ENCODE measurements at regions not wholly inside any gene's neighbourhood (a gene's known extent, or its start where the extent isn't known, plus 50 kb on each side); places are given as distances from the start of the nearest gene placed in this dataset.
A peak's percentile ranks its signal among the peaks of the same experiment; 100 is the strongest.

- Mint-ChIP-seq H3K4me3 (no peak overlapping the region), H3K27me3 (ENCODE audit: low read depth) (no peaks in the 10 kb centered on the region), H3K27ac (no peak overlapping the region), H3K36me3 (no peaks in the 10 kb centered on the region), H3K4me1 (peaks cover 13% of the 10 kb centered on the region), H3K9me3 (peaks cover 2% of the 10 kb centered on the region; the same call in 1 of the 2 replicates)
- no peak for ATAC-seq
- no peak for TF ChIP-seq ZNF512 (CRISPR knock-in tag; IDR thresholded peaks at IDR 0.05; ENCODE audit: borderline replicate concordance)
- ChIA-PET CTCF (interaction anchor here (1.8 to 3.3 kb wide), 5 partner anchors 10 to 293 kb away, joined by 7 to 83 read pairs (median 42); partner anchors contain the start of genes FAM98B and RASGRP1), POLR2A (no interaction called here)
- no peak for DNase-seq (ENCODE audit: low spot score)
Measured at GRCh38 chr15:38698254-38698653, 133.6 kb upstream of the RASGRP1 start.

GRCh38 chr15:38699633-38700230 lies 135.1 kb upstream of the RASGRP1 start:
- peaks cover 13% of the 10 kb centered on the region for H3K4me1 Mint-ChIP-seq
- no peaks in the 10 kb centered on the region for H3K36me3 Mint-ChIP-seq
- no peak overlapping the region for H3K27ac Mint-ChIP-seq
- TF ChIP-seq TCF7 (CRISPR knock-in tag; IDR thresholded peaks at IDR 0.05; ENCODE audit: low read depth) (no peak), CTCF (IDR thresholded peaks at IDR 0.05) (peak; percentile 60)
- ChIA-PET POLR2A (interaction anchor here (0.7 kb wide), 1 partner anchor 12 kb away, joined by 4 read pairs; no protein-coding TSS in a partner anchor), CTCF (interaction anchor here (0.5 to 3.3 kb wide), 78 partner anchors 8 to 1823 kb away, joined by 3 to 83 read pairs (median 4); partner anchors contain the start of genes FAM98B and RASGRP1)
- peaks cover 2% of the 10 kb centered on the region; the same call in 1 of the 2 replicates for H3K9me3 Mint-ChIP-seq
- DNase-seq (ENCODE audit: low spot score) (peak; percentile 67), ATAC-seq (peak; percentile 68)
- H3K4me3 Mint-ChIP-seq, result no peak overlapping the region
- no peaks in the 10 kb centered on the region for H3K27me3 Mint-ChIP-seq (ENCODE audit: low read depth)

- peaks cover 25% of the 10 kb centered on the region for H3K4me1 Mint-ChIP-seq
- no peak for ATAC-seq
- H3K4me3 Mint-ChIP-seq, result no peak overlapping the region
- H3K9me3 Mint-ChIP-seq, result peaks cover 2% of the 10 kb centered on the region; the same call in 1 of the 2 replicates
- H3K36me3 Mint-ChIP-seq, result no peaks in the 10 kb centered on the region
- DNase-seq (ENCODE audit: low spot score), result no peak
- ChIA-PET CTCF (interaction anchor here (1.1 to 2.1 kb wide), 3 partner anchors 10 to 261 kb away, joined by 3 to 17 read pairs (median 5); no protein-coding TSS in a partner anchor), POLR2A (no interaction called here)
- H3K27me3 Mint-ChIP-seq (ENCODE audit: low read depth), result no peaks in the 10 kb centered on the region
- H3K27ac Mint-ChIP-seq, result no peak overlapping the region
- no peak for TF ChIP-seq CREM (CRISPR knock-in tag; IDR thresholded peaks at IDR 0.05)
- TF ChIP-seq HMGA2 (CRISPR knock-in tag; IDR thresholded peaks at IDR 0.05), result no peak
- TF ChIP-seq ATF2 (CRISPR knock-in tag; IDR thresholded peaks at IDR 0.05; ENCODE audit: borderline replicate concordance, low read depth), result no peak
- TF ChIP-seq CREB1 (CRISPR knock-in tag; IDR thresholded peaks at IDR 0.05), result no peak
- TF ChIP-seq FOXP1 (CRISPR knock-in tag; IDR thresholded peaks at IDR 0.05; ENCODE audit: borderline replicate concordance), result no peak
- TF ChIP-seq ETV6 (CRISPR knock-in tag; IDR thresholded peaks at IDR 0.05), result no peak
- no peak for TF ChIP-seq ZNF396 (CRISPR knock-in tag; IDR thresholded peaks at IDR 0.05; ENCODE audit: borderline replicate concordance)
- no peak for TF ChIP-seq E2F5 (CRISPR knock-in tag; IDR thresholded peaks at IDR 0.05)
- TF ChIP-seq STAT6 (CRISPR knock-in tag; conservative IDR thresholded peaks at IDR 0.05; ENCODE audit: low read depth), result no peak
- TF ChIP-seq NR2C2 (CRISPR knock-in tag; IDR thresholded peaks at IDR 0.05), result no peak
- no peak for TF ChIP-seq ZNF138 (CRISPR knock-in tag; conservative IDR thresholded peaks at IDR 0.05)
- TF ChIP-seq ZNF425 (CRISPR knock-in tag; conservative IDR thresholded peaks at IDR 0.05), result no peak
- no peak for TF ChIP-seq ZNF263 (CRISPR knock-in tag; IDR thresholded peaks at IDR 0.05; ENCODE audit: low read depth)
- TF ChIP-seq CDX4 (CRISPR knock-in tag; IDR thresholded peaks at IDR 0.05; ENCODE audit: borderline replicate concordance), result no peak
Measured at GRCh38 chr15:38701149-38701548, 136.5 kb upstream of the RASGRP1 start.
